ENCODE measurements at regions not wholly inside any gene's neighbourhood (a gene's known extent, or its start where the extent isn't known, plus 50 kb on each side); places are given as distances from the start of the nearest gene placed in this dataset.

DNA sequence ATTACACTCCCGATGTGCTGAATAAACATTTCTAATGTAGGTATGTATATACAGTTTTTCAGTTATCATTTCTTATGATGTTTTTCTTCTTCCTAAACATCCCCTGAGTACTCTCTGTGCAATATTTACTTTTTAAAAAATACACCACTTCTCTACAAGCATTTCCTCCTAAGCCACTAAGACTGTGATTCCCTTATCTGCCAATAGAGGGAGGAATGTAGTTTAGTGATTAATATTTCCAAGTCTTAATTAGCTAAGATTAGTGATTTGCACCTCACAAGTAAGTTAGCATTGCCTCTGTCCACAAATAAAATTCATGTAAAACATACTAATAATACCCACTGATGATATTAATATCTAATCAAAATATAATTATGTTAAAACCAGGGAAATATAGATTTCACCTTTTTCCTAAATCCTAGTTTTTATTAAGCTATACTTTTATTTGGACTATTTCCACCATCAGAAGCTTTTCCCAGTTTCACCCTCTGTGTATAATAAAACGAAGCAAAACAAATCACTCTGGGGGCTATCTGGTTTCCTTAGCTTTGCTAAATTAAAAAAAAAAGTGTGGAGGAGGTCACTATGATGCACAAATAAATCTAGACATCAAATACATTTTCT lies 909.1 kb downstream of the FAT4 start:
- TF ChIP-seq GATA2 (IDR thresholded peaks at IDR 0.05; ENCODE audit: low read depth, low read length), result no peak
- no peak for TF ChIP-seq GATA3 (IDR thresholded peaks at IDR 0.05; ENCODE audit: low read depth, low read length)

Data from SH-SY5Y (cell line).